ENCODE measurements at regions not wholly inside any gene's neighbourhood (a gene's known extent, or its start where the extent isn't known, plus 50 kb on each side); places are given as distances from the start of the nearest gene placed in this dataset.

DNA sequence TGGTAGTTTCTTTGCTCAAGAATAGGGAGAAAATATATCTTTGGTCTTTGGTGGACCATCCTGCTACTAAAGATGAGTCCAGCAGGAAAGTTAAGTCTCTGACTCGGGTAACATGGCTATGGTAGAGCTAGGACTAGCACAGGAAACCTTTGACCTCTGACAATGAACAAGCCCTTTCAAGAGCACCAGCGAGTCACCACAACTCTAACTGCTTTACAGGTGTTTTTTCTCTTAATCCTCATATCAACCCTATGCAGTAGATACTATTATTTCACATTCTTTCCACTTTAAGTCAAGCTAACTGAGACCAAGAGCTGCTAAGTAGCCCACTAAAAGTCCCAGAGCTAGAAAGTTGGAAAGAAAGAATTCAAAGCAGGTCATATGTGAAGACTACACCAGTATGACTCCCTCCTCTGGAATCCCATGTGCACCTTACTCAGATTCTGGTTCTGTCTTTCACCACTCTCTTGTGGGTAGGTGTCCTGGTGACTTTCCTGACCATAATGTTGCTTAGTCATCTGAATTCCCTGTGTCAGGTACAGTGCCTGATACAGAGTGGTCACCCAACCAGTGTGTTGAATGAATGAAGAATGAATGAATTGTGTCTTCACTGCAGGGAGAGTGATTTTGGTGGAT is 53.8 kb upstream of the ME3 start:
- no peak for DNase-seq

DNA sequence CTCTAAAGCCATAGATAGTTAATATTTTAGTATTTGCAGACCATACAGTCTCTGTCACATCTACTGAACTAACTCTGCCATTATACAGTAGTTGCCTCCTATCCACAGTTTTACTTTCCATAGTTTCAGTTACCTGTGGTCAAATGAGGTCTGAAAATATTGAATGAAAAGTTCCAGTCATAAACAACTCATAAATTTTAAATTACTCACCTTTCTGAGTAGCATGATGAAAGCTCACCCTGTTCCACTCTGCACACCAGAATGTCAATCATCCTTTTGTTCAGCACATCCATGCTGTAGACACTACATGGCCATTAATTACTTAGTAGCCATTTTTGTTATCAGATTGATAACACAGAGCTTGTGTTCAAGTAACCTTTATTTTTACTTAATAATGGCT is 51.7 kb upstream of the ME3 start:
- DNase-seq, result no peak

DNA sequence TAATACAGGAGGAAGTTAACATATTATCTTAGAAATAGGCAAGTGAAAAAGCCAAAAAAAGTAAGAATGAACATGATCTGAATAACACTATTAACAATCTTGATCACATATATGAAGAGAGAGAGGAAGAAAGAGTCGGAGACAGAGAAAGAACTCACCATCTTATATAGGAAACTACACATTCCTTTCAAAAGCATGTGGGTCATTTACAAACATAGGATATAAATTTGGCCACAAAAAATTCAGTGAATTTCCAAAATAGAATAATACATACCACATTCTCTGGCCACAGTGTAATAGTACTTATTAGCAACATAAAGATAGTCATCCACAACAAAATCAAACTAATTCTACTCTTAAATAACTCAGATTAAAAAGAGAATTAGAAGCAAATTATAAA is 50.9 kb upstream of the ME3 start:
- DNase-seq, result no peak

DNA sequence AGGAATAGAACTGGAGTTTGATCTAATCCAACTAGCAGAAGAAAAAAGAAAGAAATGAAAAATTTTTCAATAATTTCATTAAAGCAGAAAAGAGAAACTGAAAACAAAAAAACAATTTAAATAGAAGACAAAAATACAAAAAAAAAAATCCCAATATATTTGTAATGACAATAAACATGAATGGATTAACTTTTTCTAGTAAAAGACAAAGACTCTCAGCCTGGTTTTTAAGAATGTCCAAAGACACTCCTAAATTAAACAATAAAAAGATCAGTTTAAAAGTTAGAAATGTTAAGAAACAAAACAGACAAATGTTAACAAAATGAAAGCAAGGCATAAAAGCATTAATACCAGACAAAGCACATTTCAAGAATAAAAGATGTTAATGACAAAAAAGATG is 50.3 kb upstream of the ME3 start:
- DNase-seq, result no peak

All from inflammatory macrophage treated with lipopolysaccharide for 4 hours (primary cell).